ENCODE measurements at regions not wholly inside any gene's neighbourhood (a gene's known extent, or its start where the extent isn't known, plus 50 kb on each side); places are given as distances from the start of the nearest gene placed in this dataset.

GRCh38 chr12:91604897-91605296, 422.3 kb upstream of the DCN start:
- no peak overlapping the region for H3K4me3 ChIP-seq (ENCODE audit: low read length)
- Mint-ChIP-seq H3K4me3 (no peak overlapping the region), H3K4me1 (no peaks in the 10 kb centered on the region), H3K36me3 (peaks cover 0 to 4% (median 0%) of the 10 kb centered on the region in 3 donors), H3K9me3 (no peaks in the 10 kb centered on the region), H3K27ac (no peak overlapping the region), H3K27me3 (peaks cover 0 to 5% of the 10 kb centered on the region in 2 donors)
- DNase-seq, result no peak
- H3K27ac ChIP-seq (ENCODE audit: low read depth, low read length), result no peak overlapping the region
- POLR2A ChIA-PET, result interaction anchor here (0.6 kb wide), 1 partner anchor 31 kb away, joined by 6 read pairs; no protein-coding TSS in a partner anchor
- H3K36me3 ChIP-seq (ENCODE audit: insufficient read depth, low read length), result no peaks in the 10 kb centered on the region
- no peaks in the 10 kb centered on the region for H3K9me3 ChIP-seq (ENCODE audit: low read length)
- H3K27me3 ChIP-seq (ENCODE audit: insufficient read depth, low read length, poor library complexity, severe bottlenecking), result no peaks in the 10 kb centered on the region
- CTCF ChIA-PET, result no interaction called here
- no peaks in the 10 kb centered on the region for H3K4me1 ChIP-seq (ENCODE audit: insufficient read depth, low read length)

- Mint-ChIP-seq H3K36me3 (peaks cover 0 to 15% (median 0%) of the 10 kb centered on the region in 3 donors), H3K27me3 (peaks cover 0 to 5% of the 10 kb centered on the region in 2 donors), H3K4me3 (no peak overlapping the region), H3K27ac (no peak overlapping the region), H3K4me1 (no peaks in the 10 kb centered on the region), H3K9me3 (peaks cover 0 to 6% (median 1%) of the 10 kb centered on the region in 5 donors)
- H3K27ac ChIP-seq (ENCODE audit: low read depth, low read length), result no peak overlapping the region
- CTCF ChIA-PET, result interaction anchor here (1.5 kb wide), 1 partner anchor 14 kb away, joined by 3 read pairs; no protein-coding TSS in a partner anchor
- no peaks in the 10 kb centered on the region for H3K27me3 ChIP-seq (ENCODE audit: insufficient read depth, low read length, poor library complexity, severe bottlenecking)
- H3K4me1 ChIP-seq (ENCODE audit: insufficient read depth, low read length), result no peaks in the 10 kb centered on the region
- H3K4me3 ChIP-seq (ENCODE audit: low read length), result no peak overlapping the region
- POLR2A ChIA-PET, result interaction anchor here (0.6 kb wide), 1 partner anchor 9 kb away, joined by 6 read pairs; no protein-coding TSS in a partner anchor
- no peaks in the 10 kb centered on the region for H3K36me3 ChIP-seq (ENCODE audit: insufficient read depth, low read length)
- no peak for DNase-seq
- no peaks in the 10 kb centered on the region for H3K9me3 ChIP-seq (ENCODE audit: low read length)
Observed at GRCh38 chr12:91603060-91603459, 420.4 kb upstream of the DCN start.

GRCh38 chr12:91601054-91601453, 418.4 kb upstream of the DCN start:
- POLR2A ChIA-PET, result no interaction called here
- peaks cover 0 to 20% (median 0%) of the 10 kb centered on the region in 3 donors for H3K36me3 Mint-ChIP-seq
- Histone ChIP-seq H3K4me3 (ENCODE audit: low read length) (no peak overlapping the region), H3K9me3 (ENCODE audit: low read length) (no peaks in the 10 kb centered on the region), H3K4me1 (ENCODE audit: insufficient read depth, low read length) (no peaks in the 10 kb centered on the region), H3K36me3 (ENCODE audit: insufficient read depth, low read length) (no peaks in the 10 kb centered on the region), H3K27ac (ENCODE audit: low read depth, low read length) (no peak overlapping the region), H3K27me3 (ENCODE audit: insufficient read depth, low read length, poor library complexity, severe bottlenecking) (no peaks in the 10 kb centered on the region)
- no peak overlapping the region for H3K27ac Mint-ChIP-seq
- no peak for DNase-seq
- peaks cover 0 to 10% (median 3%) of the 10 kb centered on the region in 5 donors for H3K9me3 Mint-ChIP-seq
- CTCF ChIA-PET, result no interaction called here
- H3K4me1 Mint-ChIP-seq, result no peaks in the 10 kb centered on the region
- peaks cover 0 to 5% of the 10 kb centered on the region in 2 donors for H3K27me3 Mint-ChIP-seq
- no peak overlapping the region for H3K4me3 Mint-ChIP-seq

DNA sequence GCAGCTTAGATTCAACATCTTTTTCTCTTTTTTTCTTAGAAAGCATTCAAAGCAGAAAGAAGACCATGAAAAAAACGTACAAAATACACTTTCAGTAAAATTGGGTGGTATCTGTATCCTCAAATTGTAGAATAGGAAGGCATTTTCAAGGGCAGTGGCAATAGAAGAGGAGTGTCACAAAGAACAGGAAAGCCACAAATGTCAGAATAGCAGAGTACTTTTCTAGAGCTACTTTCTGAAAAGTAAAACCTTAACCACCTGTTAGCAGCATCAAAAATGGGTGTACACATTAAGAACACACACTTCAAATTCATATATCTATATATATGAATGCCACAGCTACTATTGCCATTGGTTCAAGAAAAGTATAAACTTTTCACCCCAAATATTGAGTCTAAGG, 412.1 kb upstream of the DCN start:
- peaks cover 0 to 10% (median 3%) of the 10 kb centered on the region in 5 donors for H3K9me3 Mint-ChIP-seq
- ChIA-PET POLR2A (interaction anchor here (0.6 kb wide), 1 partner anchor 8 kb away, joined by 6 read pairs; no protein-coding TSS in a partner anchor), CTCF (no interaction called here)
- H3K27me3 Mint-ChIP-seq, result no peaks in the 10 kb centered on the region
- no peak overlapping the region for H3K4me3 Mint-ChIP-seq
- Histone ChIP-seq H3K4me3 (ENCODE audit: low read length) (no peak overlapping the region), H3K9me3 (ENCODE audit: low read length) (no peaks in the 10 kb centered on the region), H3K36me3 (ENCODE audit: insufficient read depth, low read length) (no peaks in the 10 kb centered on the region), H3K4me1 (ENCODE audit: insufficient read depth, low read length) (no peaks in the 10 kb centered on the region), H3K27me3 (ENCODE audit: insufficient read depth, low read length, poor library complexity, severe bottlenecking) (no peaks in the 10 kb centered on the region), H3K27ac (ENCODE audit: low read depth, low read length) (no peak overlapping the region)
- peaks cover 0 to 6% (median 0%) of the 10 kb centered on the region in 3 donors for H3K4me1 Mint-ChIP-seq
- no peak overlapping the region for H3K27ac Mint-ChIP-seq
- peaks cover 0 to 15% (median 0%) of the 10 kb centered on the region in 3 donors for H3K36me3 Mint-ChIP-seq
- DNase-seq, result no peak

- Mint-ChIP-seq H3K9me3 (no peaks in the 10 kb centered on the region), H3K36me3 (no peaks in the 10 kb centered on the region), H3K27me3 (peaks cover 0 to 3% of the 10 kb centered on the region in 2 donors), H3K27ac (no peak overlapping the region), H3K4me1 (peaks cover 0 to 6% (median 0%) of the 10 kb centered on the region in 3 donors), H3K4me3 (no peak overlapping the region)
- H3K36me3 ChIP-seq (ENCODE audit: insufficient read depth, low read length), result no peaks in the 10 kb centered on the region
- H3K9me3 ChIP-seq (ENCODE audit: low read length), result no peaks in the 10 kb centered on the region
- H3K4me3 ChIP-seq (ENCODE audit: low read length), result no peak overlapping the region
- DNase-seq, result no peak
- no peaks in the 10 kb centered on the region for H3K4me1 ChIP-seq (ENCODE audit: insufficient read depth, low read length)
- CTCF ChIA-PET, result no interaction called here
- no peaks in the 10 kb centered on the region for H3K27me3 ChIP-seq (ENCODE audit: insufficient read depth, low read length, poor library complexity, severe bottlenecking)
- POLR2A ChIA-PET, result no interaction called here
- H3K27ac ChIP-seq (ENCODE audit: low read depth, low read length), result no peak overlapping the region
Observed at GRCh38 chr12:91591639-91591987, 409.0 kb upstream of the DCN start.

GRCh38 chr12:91590966-91591638, 408.5 kb upstream of the DCN start:
- Mint-ChIP-seq H3K36me3 (peaks cover 0 to 1% (median 0%) of the 10 kb centered on the region in 3 donors), H3K27me3 (peaks cover 0 to 3% of the 10 kb centered on the region in 2 donors), H3K9me3 (no peaks in the 10 kb centered on the region), H3K27ac (no peak overlapping the region), H3K4me3 (no peak overlapping the region), H3K4me1 (peaks cover 0 to 6% (median 0%) of the 10 kb centered on the region in 3 donors)
- CTCF ChIA-PET, result no interaction called here
- Histone ChIP-seq H3K4me3 (ENCODE audit: low read length) (no peak overlapping the region), H3K27me3 (ENCODE audit: insufficient read depth, low read length, poor library complexity, severe bottlenecking) (no peaks in the 10 kb centered on the region), H3K27ac (ENCODE audit: low read depth, low read length) (no peak overlapping the region), H3K9me3 (ENCODE audit: low read length) (no peaks in the 10 kb centered on the region), H3K36me3 (ENCODE audit: insufficient read depth, low read length) (no peaks in the 10 kb centered on the region), H3K4me1 (ENCODE audit: insufficient read depth, low read length) (no peaks in the 10 kb centered on the region)
- POLR2A ChIA-PET, result no interaction called here
- no peak for DNase-seq

DNA sequence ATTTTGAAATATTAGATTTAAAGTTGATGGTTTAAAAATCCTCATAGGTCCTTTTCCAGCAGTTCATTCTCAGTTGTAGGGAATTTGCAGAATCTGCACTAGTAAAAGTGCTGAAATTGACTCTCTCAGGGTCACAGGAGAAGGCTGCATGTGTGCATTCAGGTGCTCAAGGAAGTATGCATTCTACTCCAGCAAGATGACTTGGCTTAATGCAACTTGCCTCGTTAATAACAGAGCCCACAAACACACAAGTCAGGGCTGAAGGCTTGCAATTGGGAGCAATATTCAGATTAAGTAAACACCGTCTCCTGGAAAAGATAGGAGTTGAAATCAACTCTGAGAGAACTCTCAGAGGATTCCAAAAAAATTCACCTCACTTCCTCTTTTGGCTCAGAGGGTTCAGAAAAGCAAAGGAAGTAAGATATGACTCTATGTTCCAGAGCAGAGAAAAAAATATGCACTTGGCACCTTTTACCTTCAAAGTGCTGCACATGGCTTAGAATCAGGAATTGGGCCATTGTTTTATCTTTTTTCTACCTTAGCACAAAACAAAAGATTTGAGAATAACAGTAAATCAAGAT, 406.3 kb upstream of the DCN start:
- no peak for DNase-seq
- Mint-ChIP-seq H3K4me1 (no peaks in the 10 kb centered on the region), H3K4me3 (no peak overlapping the region), H3K27me3 (peaks cover 0 to 3% of the 10 kb centered on the region in 2 donors), H3K36me3 (peaks cover 0 to 1% (median 0%) of the 10 kb centered on the region in 3 donors), H3K27ac (no peak overlapping the region), H3K9me3 (no peaks in the 10 kb centered on the region)
- Histone ChIP-seq H3K36me3 (ENCODE audit: insufficient read depth, low read length) (no peaks in the 10 kb centered on the region), H3K4me1 (ENCODE audit: insufficient read depth, low read length) (no peaks in the 10 kb centered on the region), H3K27ac (ENCODE audit: low read depth, low read length) (no peak overlapping the region), H3K27me3 (ENCODE audit: insufficient read depth, low read length, poor library complexity, severe bottlenecking) (no peaks in the 10 kb centered on the region), H3K9me3 (ENCODE audit: low read length) (no peaks in the 10 kb centered on the region), H3K4me3 (ENCODE audit: low read length) (no peak overlapping the region)
- ChIA-PET POLR2A (no interaction called here), CTCF (interaction anchor here (1.1 kb wide), 1 partner anchor 15 kb away, joined by 3 read pairs; no protein-coding TSS in a partner anchor)

GRCh38 chr12:91586015-91586414, 403.4 kb upstream of the DCN start:
- ChIA-PET POLR2A (no interaction called here), CTCF (no interaction called here)
- H3K27me3 ChIP-seq (ENCODE audit: insufficient read depth, low read length, poor library complexity, severe bottlenecking), result no peaks in the 10 kb centered on the region
- Mint-ChIP-seq H3K36me3 (peaks cover 0 to 1% (median 0%) of the 10 kb centered on the region in 3 donors), H3K4me3 (no peak overlapping the region), H3K27me3 (peaks cover 3 to 7% of the 10 kb centered on the region in 2 donors), H3K9me3 (no peaks in the 10 kb centered on the region), H3K4me1 (no peaks in the 10 kb centered on the region), H3K27ac (no peak overlapping the region)
- no peak for DNase-seq
- no peak overlapping the region for H3K27ac ChIP-seq (ENCODE audit: low read depth, low read length)
- no peaks in the 10 kb centered on the region for H3K4me1 ChIP-seq (ENCODE audit: insufficient read depth, low read length)
- H3K4me3 ChIP-seq (ENCODE audit: low read length), result no peak overlapping the region
- no peaks in the 10 kb centered on the region for H3K36me3 ChIP-seq (ENCODE audit: insufficient read depth, low read length)
- H3K9me3 ChIP-seq (ENCODE audit: low read length), result no peaks in the 10 kb centered on the region
